HG02642 (cell line): ENCODE measurements at regions not wholly inside any gene's neighbourhood (a gene's known extent, or its start where the extent isn't known, plus 50 kb on each side); places are given as distances from the start of the nearest gene placed in this dataset.

Source experiments
- ATAC-seq: cut with Tn5 transposase; IDR thresholded peaks from one replicate; pipeline ENCODE4 v1.9.1; 2021; ENCODE audit warnings: mild to moderate bottlenecking; ENCODE audit not compliant: unreplicated experiment, poor library complexity

GRCh38 chr2:121076885-121077549 lies 208.0 kb downstream of the TFCP2L1 start:
- peak; percentile 61 for ATAC-seq

GRCh38 chr2:121078899-121079298 lies 206.1 kb downstream of the TFCP2L1 start:
- ATAC-seq = no peak

- no peak for ATAC-seq
These were observed 204.8 kb downstream of the TFCP2L1 start for GRCh38 chr2:121080013-121080772.

GRCh38 chr2:121081701-121082100 lies 203.3 kb downstream of the TFCP2L1 start:
- ATAC-seq = no peak

GRCh38 chr2:121082191-121082590 lies 202.8 kb downstream of the TFCP2L1 start:
- ATAC-seq = no peak

- ATAC-seq = no peak
These were observed 200.8 kb downstream of the TFCP2L1 start for GRCh38 chr2:121084130-121084680.

GRCh38 chr2:121085801-121086200 lies 199.2 kb downstream of the TFCP2L1 start:
- ATAC-seq = no peak

GRCh38 chr2:121086450-121086849 lies 198.6 kb downstream of the TFCP2L1 start:
- no peak for ATAC-seq

- no peak for ATAC-seq
These were observed 197.9 kb downstream of the TFCP2L1 start for GRCh38 chr2:121087117-121087516.

- no peak for ATAC-seq
These were observed 196.5 kb downstream of the TFCP2L1 start for GRCh38 chr2:121088251-121089165.

GRCh38 chr2:121089166-121089510 lies 195.9 kb downstream of the TFCP2L1 start:
- ATAC-seq = no peak

- no peak for ATAC-seq
These were observed 194.8 kb downstream of the TFCP2L1 start for GRCh38 chr2:121090088-121090715.

GRCh38 chr2:121092095-121092494 lies 192.9 kb downstream of the TFCP2L1 start:
- ATAC-seq = no peak

GRCh38 chr2:121093692-121094091 lies 191.3 kb downstream of the TFCP2L1 start:
- ATAC-seq = no peak

GRCh38 chr2:121094101-121094500 lies 190.9 kb downstream of the TFCP2L1 start:
- no peak for ATAC-seq

- no peak for ATAC-seq
These were observed 190.2 kb downstream of the TFCP2L1 start for GRCh38 chr2:121094845-121095244.

- peak; percentile 61 for ATAC-seq
These were observed 189.5 kb downstream of the TFCP2L1 start for GRCh38 chr2:121095257-121096080.

GRCh38 chr2:121096611-121097010 lies 188.4 kb downstream of the TFCP2L1 start:
- ATAC-seq = no peak

- no peak for ATAC-seq
These were observed 186.4 kb downstream of the TFCP2L1 start for GRCh38 chr2:121098556-121098955.
